GM12878 (cell line): ENCODE measurements at regions not wholly inside any gene's neighbourhood (a gene's known extent, or its start where the extent isn't known, plus 50 kb on each side); places are given as distances from the start of the nearest gene placed in this dataset.

ENCODE experiments used
- ATF2 ChIP-seq: IDR thresholded peaks from 2 replicates; pipeline ENCODE4 v1.6.1; 2012; ENCODE audit warnings: low read length, inconsistent platforms
- BACH1 ChIP-seq: fragments of 450-650 bp; IDR thresholded peaks from 2 replicates; pipeline ENCODE4 v1.6.1; 2017; ENCODE audit warnings: mild to moderate bottlenecking, borderline replicate concordance
- CEBPB ChIP-seq, 2 experiments: fragments of 150-350 bp in 1 of 2; IDR thresholded peaks; 2 replicates each; pipeline ENCODE4 v1.6.1; 2012 to 2014; ENCODE audit warnings: low read depth in 2 of 2, low read length in 2 of 2, borderline replicate concordance in 1 of 2, inconsistent platforms in 1 of 2
- CHD2 ChIP-seq: IDR thresholded peaks from 2 replicates; pipeline ENCODE4 v1.6.1; 2011; ENCODE audit warnings: low read depth, low read length, improper control_type of control experiment, borderline replicate concordance
- FOXM1 ChIP-seq: IDR thresholded peaks from 2 replicates; pipeline ENCODE4 v1.6.1; 2012; ENCODE audit warnings: low read depth, mild to moderate bottlenecking, inconsistent platforms, low read length, moderate library complexity
- GATAD2B ChIP-seq: fragments of 450-650 bp; conservative IDR thresholded peaks from 2 replicates; pipeline ENCODE4 v1.6.1; 2017; ENCODE audit warnings: low read depth, mild to moderate bottlenecking, moderate library complexity
- IKZF1 ChIP-seq: fragments of 450-650 bp; conservative IDR thresholded peaks from 2 replicates; pipeline ENCODE4 v1.6.1; 2017; ENCODE audit warnings: antibody characterized with exemption, mild to moderate bottlenecking
- MEF2A ChIP-seq: IDR thresholded peaks from 2 replicates; pipeline ENCODE4 v1.6.1; 2011; ENCODE audit warnings: low read depth, mild to moderate bottlenecking, low read length, moderate library complexity; ENCODE audit not compliant: insufficient read depth
- MTA2 ChIP-seq: fragments of 450-650 bp; IDR thresholded peaks from 2 replicates; pipeline ENCODE4 v1.6.1; 2016; ENCODE audit warnings: low read depth, mild to moderate bottlenecking, moderate library complexity
- NBN ChIP-seq: fragments of 450-650 bp; IDR thresholded peaks from 2 replicates; pipeline ENCODE4 v1.6.1; 2016
- NFIC ChIP-seq: IDR thresholded peaks from 2 replicates; pipeline ENCODE4 v1.6.1; 2012; ENCODE audit warnings: low read depth, mild to moderate bottlenecking, inconsistent platforms, low read length, moderate library complexity
- POLR2A ChIP-seq: IDR thresholded peaks from 2 replicates; pipeline ENCODE4 v1.6.1; 2011; ENCODE audit warnings: low read depth, mild to moderate bottlenecking, low read length
- SMC3 ChIP-seq: IDR thresholded peaks from 2 replicates; pipeline ENCODE4 v1.6.1; 2011; ENCODE audit warnings: low read length, improper control_type of control experiment, borderline replicate concordance
- SP1 ChIP-seq: IDR thresholded peaks from one replicate; pipeline ENCODE4 v1.6.1; 2011; ENCODE audit warnings: low read depth, low read length
- TAF1 ChIP-seq: IDR thresholded peaks from 2 replicates; pipeline ENCODE4 v1.6.1; 2011; ENCODE audit warnings: mild to moderate bottlenecking, low read depth, low read length, borderline replicate concordance
- TCF3 ChIP-seq: IDR thresholded peaks from 2 replicates; pipeline ENCODE4 v1.6.1; 2012; ENCODE audit warnings: low read depth, mild to moderate bottlenecking, low read length, borderline replicate concordance; ENCODE audit not compliant: insufficient read depth
- ZNF687 ChIP-seq: fragments of 450-650 bp; IDR thresholded peaks from 2 replicates; pipeline ENCODE4 v1.6.1; 2017; ENCODE audit warnings: mild to moderate bottlenecking, moderate library complexity
- TF ChIP-seq, protein P1 (sequence below): IDR thresholded peaks from 2 replicates; pipeline ENCODE4 v1.6.1; 2012; ENCODE audit warnings: low read depth, low read length, improper control_type of control experiment
- TF ChIP-seq, protein P2 (sequence below): fragments of 450-650 bp; IDR thresholded peaks from 2 replicates; pipeline ENCODE4 v1.6.1; 2016; ENCODE audit warnings: mild to moderate bottlenecking
- TF ChIP-seq, protein P3 (sequence below): fragments of 450-650 bp; IDR thresholded peaks from 2 replicates; pipeline ENCODE4 v1.6.1; 2017; ENCODE audit warnings: borderline replicate concordance

DNA sequence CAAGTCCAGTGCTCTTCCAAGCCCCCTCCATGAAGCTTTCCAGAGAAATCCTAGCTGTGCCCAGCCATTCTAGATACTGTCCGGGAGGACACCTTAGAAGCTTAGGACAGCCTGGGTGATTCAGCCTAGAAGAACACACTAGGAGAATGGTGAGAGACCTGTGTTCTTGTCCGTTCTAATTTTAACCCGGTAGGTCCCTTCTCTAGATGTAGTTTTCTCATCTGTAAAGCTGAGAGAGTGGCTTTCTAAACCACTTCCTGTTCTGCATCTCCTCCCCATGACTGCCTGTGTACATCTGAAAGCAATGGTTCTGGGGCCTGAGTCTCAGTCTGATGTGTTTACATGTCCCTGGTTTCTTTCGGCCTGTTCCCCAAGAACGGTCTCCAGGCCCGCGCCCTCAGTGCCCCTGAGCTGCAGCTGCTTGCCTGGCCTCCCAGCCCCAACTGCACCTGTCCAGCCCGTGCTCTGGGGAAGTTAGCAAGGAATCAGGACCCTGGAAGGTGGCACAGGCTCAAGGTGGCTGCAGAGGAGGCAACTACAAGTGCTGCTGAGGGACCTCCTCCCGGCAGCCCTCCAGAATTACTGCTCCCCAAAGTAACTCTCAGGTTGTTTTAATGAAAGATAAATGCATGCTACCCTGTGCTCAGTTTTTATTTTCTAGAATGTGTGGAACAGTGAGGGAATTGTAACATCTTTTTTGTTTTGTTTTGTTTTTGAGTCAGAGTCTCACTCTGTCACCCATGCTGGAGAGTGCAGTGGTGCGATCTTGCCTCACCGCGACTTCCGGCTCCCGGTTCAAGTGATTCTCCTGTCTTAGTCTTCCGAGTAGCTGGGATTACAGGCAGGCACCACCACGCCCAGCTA lies 105.9 kb downstream of the LBH start (continued):
- TF ChIP-seq TCF3 (0 out of 2 replicates have a peak, but pooled peaks have one; percentile 3), CHD2 (peak; percentile 56; the same call in 1 of the 2 replicates), CEBPB (IDR thresholded peaks at IDR 0.05; ENCODE audit: borderline replicate concordance in 1 of 2, low read depth in 2 of 2, low read length in 2 of 2) (no peak), TAF1 (peak; percentile 71; the same call in 1 of the 2 replicates), ATF2 (peak; percentile 70; the same call in 1 of the 2 replicates), ZNF687 (peak; percentile 93), NBN (peak; percentile 79; the same call in 1 of the 2 replicates), GATAD2B (0 out of 2 replicates have a peak, but pooled peaks have one; percentile 33), POLR2A (peak; percentile 56), FOXM1 (peak; percentile 52; the same call in 1 of the 2 replicates), MTA2 (peak; percentile 22; the same call in 1 of the 2 replicates), SMC3 (0 out of 2 replicates have a peak, but pooled peaks have one; percentile 7), NFIC (peak; percentile 85), SP1 (peak; percentile 54), IKZF1 (peak; percentile 63), BACH1 (peak; percentile 39; the same call in 1 of the 2 replicates), MEF2A (peak; percentile 93)
- TF ChIP-seq, protein P1, sequence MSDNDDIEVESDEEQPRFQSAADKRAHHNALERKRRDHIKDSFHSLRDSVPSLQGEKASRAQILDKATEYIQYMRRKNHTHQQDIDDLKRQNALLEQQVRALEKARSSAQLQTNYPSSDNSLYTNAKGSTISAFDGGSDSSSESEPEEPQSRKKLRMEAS = peak; percentile 50; the same call in 1 of the 2 replicates
- TF ChIP-seq, protein P2, sequence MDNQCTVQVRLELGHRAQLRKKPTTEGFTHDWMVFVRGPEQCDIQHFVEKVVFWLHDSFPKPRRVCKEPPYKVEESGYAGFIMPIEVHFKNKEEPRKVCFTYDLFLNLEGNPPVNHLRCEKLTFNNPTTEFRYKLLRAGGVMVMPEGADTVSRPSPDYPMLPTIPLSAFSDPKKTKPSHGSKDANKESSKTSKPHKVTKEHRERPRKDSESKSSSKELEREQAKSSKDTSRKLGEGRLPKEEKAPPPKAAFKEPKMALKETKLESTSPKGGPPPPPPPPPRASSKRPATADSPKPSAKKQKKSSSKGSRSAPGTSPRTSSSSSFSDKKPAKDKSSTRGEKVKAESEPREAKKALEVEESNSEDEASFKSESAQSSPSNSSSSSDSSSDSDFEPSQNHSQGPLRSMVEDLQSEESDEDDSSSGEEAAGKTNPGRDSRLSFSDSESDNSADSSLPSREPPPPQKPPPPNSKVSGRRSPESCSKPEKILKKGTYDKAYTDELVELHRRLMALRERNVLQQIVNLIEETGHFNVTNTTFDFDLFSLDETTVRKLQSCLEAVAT = peak; percentile 60
- TF ChIP-seq, protein P3, sequence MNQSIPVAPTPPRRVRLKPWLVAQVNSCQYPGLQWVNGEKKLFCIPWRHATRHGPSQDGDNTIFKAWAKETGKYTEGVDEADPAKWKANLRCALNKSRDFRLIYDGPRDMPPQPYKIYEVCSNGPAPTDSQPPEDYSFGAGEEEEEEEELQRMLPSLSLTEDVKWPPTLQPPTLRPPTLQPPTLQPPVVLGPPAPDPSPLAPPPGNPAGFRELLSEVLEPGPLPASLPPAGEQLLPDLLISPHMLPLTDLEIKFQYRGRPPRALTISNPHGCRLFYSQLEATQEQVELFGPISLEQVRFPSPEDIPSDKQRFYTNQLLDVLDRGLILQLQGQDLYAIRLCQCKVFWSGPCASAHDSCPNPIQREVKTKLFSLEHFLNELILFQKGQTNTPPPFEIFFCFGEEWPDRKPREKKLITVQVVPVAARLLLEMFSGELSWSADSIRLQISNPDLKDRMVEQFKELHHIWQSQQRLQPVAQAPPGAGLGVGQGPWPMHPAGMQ = no peak
